ENCODE measurements at regions not wholly inside any gene's neighbourhood (a gene's known extent, or its start where the extent isn't known, plus 50 kb on each side); places are given as distances from the start of the nearest gene placed in this dataset.
"Not testable (repeated sequence)": the region's sequence is repeated elsewhere in the genome, so short reads cannot be mapped to it uniquely, and the experiment has no call there.

- H3K79me1 ChIP-seq (ENCODE audit: low read length) = no peaks in the 10 kb centered on the region
- H4K5ac ChIP-seq (ENCODE audit: low read length) = no peak overlapping the region
- no peak overlapping the region for H2BK5ac ChIP-seq (ENCODE audit: low read length)
- H4K8ac ChIP-seq (ENCODE audit: low read depth, low read length) = no peak overlapping the region
- no peak overlapping the region for H2BK15ac ChIP-seq (replicated peaks; ENCODE audit: low read depth)
- no peak overlapping the region for H2BK120ac ChIP-seq (ENCODE audit: low read depth, low read length)
- no CpG with 5 or more reads among the region's 1 CpG for WGBS (ENCODE audit: extremely low coverage, insufficient coverage, low lambda C conversion rate)
- H3K27ac ChIP-seq (ENCODE audit: low read depth, low read length) = no peak overlapping the region
- no peaks in the 10 kb centered on the region for H3K79me2 ChIP-seq (ENCODE audit: control insufficient read depth, insufficient read depth, low read length)
- H3K4me3 ChIP-seq (ENCODE audit: low read length) = no peak overlapping the region
- no peaks in the 10 kb centered on the region for H3K27me3 ChIP-seq (ENCODE audit: insufficient read depth, low read length, poor library complexity)
- peak; percentile 84 for DNase-seq
- no peak overlapping the region for H3K9ac ChIP-seq (ENCODE audit: low read length)
- H3K23ac ChIP-seq (ENCODE audit: low read length) = no peak overlapping the region
- no peak overlapping the region for H2AK5ac ChIP-seq (ENCODE audit: low read length)
- no peak overlapping the region for H3K18ac ChIP-seq (ENCODE audit: low read length)
- H3K4ac ChIP-seq (ENCODE audit: low read depth, low read length) = no peak overlapping the region
- no peak overlapping the region for H3K4me2 ChIP-seq (ENCODE audit: low read length)
- H3K56ac ChIP-seq (ENCODE audit: low read length) = no peak overlapping the region
- no peaks in the 10 kb centered on the region for H3K36me3 ChIP-seq (ENCODE audit: control insufficient read depth, insufficient read depth, low read length)
- H3K4me1 ChIP-seq (ENCODE audit: control insufficient read depth, low read depth, low read length) = no peaks in the 10 kb centered on the region
Measured at GRCh38 chr10:63977329-63977923, 456.2 kb downstream of the REEP3 start.

GRCh38 chr10:63980870-63981269 lies 459.7 kb downstream of the REEP3 start:
- H3K4me1 ChIP-seq (ENCODE audit: control insufficient read depth, low read depth, low read length); H3K79me2 ChIP-seq (ENCODE audit: control insufficient read depth, insufficient read depth, low read length); H3K4me3 ChIP-seq (ENCODE audit: low read length); DNase-seq; H2AK5ac ChIP-seq (ENCODE audit: low read length); H4K8ac ChIP-seq (ENCODE audit: low read depth, low read length); H3K27ac ChIP-seq (ENCODE audit: low read depth, low read length); H2BK15ac ChIP-seq (replicated peaks; ENCODE audit: low read depth); H3K23ac ChIP-seq (ENCODE audit: low read length); H3K9ac ChIP-seq (ENCODE audit: low read length); H2BK120ac ChIP-seq (ENCODE audit: low read depth, low read length); H3K4ac ChIP-seq (ENCODE audit: low read depth, low read length); H3K27me3 ChIP-seq (ENCODE audit: insufficient read depth, low read length, poor library complexity); H3K79me1 ChIP-seq (ENCODE audit: low read length); H4K5ac ChIP-seq (ENCODE audit: low read length); H3K4me2 ChIP-seq (ENCODE audit: low read length); H3K36me3 ChIP-seq (ENCODE audit: control insufficient read depth, insufficient read depth, low read length); H2BK5ac ChIP-seq (ENCODE audit: low read length); H3K56ac ChIP-seq (ENCODE audit: low read length); H3K18ac ChIP-seq (ENCODE audit: low read length): not testable (repeated sequence)
- WGBS (ENCODE audit: extremely low coverage, insufficient coverage, low lambda C conversion rate) = no CpG with 5 or more reads among the region's 5 CpGs

DNA sequence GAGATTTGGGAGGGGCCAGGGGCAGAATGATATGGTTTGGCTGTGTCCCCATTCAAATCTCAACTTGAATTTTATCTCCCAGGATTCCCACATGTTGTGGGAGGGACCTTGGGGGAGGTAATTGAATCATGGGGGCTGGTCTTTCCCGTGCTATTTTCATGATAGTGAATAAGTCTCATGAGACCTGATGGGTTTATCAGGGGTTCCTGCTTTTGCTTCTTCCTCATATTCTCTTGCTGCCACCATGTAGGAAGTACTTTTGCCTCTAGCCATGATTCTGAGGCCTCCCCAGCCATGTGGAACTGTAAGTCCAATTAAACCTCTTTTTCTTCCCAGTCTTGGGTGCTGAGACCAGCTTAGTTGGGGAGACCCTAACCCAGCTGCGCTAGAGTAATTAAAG lies 462.9 kb downstream of the REEP3 start:
- not testable (repeated sequence) for H3K4me2 ChIP-seq (ENCODE audit: low read length); H3K27me3 ChIP-seq (ENCODE audit: insufficient read depth, low read length, poor library complexity); H3K4me3 ChIP-seq (ENCODE audit: low read length); H3K23ac ChIP-seq (ENCODE audit: low read length); H2AK5ac ChIP-seq (ENCODE audit: low read length); H3K4ac ChIP-seq (ENCODE audit: low read depth, low read length); H3K79me2 ChIP-seq (ENCODE audit: control insufficient read depth, insufficient read depth, low read length); H4K8ac ChIP-seq (ENCODE audit: low read depth, low read length); H2BK15ac ChIP-seq (replicated peaks; ENCODE audit: low read depth); H3K9ac ChIP-seq (ENCODE audit: low read length); H4K5ac ChIP-seq (ENCODE audit: low read length); H3K18ac ChIP-seq (ENCODE audit: low read length); H2BK120ac ChIP-seq (ENCODE audit: low read depth, low read length); H3K79me1 ChIP-seq (ENCODE audit: low read length); DNase-seq; H3K56ac ChIP-seq (ENCODE audit: low read length); H2BK5ac ChIP-seq (ENCODE audit: low read length); H3K36me3 ChIP-seq (ENCODE audit: control insufficient read depth, insufficient read depth, low read length); H3K4me1 ChIP-seq (ENCODE audit: control insufficient read depth, low read depth, low read length); H3K27ac ChIP-seq (ENCODE audit: low read depth, low read length)
- no CpG with 5 or more reads among the region's 2 CpGs for WGBS (ENCODE audit: extremely low coverage, insufficient coverage, low lambda C conversion rate)

GRCh38 chr10:63986536-63986935 lies 465.3 kb downstream of the REEP3 start:
- no peak overlapping the region for H3K18ac ChIP-seq (ENCODE audit: low read length)
- H3K56ac ChIP-seq (ENCODE audit: low read length) = no peak overlapping the region
- no peaks in the 10 kb centered on the region for H3K79me1 ChIP-seq (ENCODE audit: low read length)
- no peak overlapping the region for H4K5ac ChIP-seq (ENCODE audit: low read length)
- H3K4me2 ChIP-seq (ENCODE audit: low read length) = no peak overlapping the region
- no peak overlapping the region for H2BK15ac ChIP-seq (replicated peaks; ENCODE audit: low read depth)
- no peak overlapping the region for H2BK5ac ChIP-seq (ENCODE audit: low read length)
- H2AK5ac ChIP-seq (ENCODE audit: low read length) = no peak overlapping the region
- H4K8ac ChIP-seq (ENCODE audit: low read depth, low read length) = no peak overlapping the region
- H3K36me3 ChIP-seq (ENCODE audit: control insufficient read depth, insufficient read depth, low read length) = no peaks in the 10 kb centered on the region
- H3K79me2 ChIP-seq (ENCODE audit: control insufficient read depth, insufficient read depth, low read length) = no peaks in the 10 kb centered on the region
- H3K27ac ChIP-seq (ENCODE audit: low read depth, low read length) = no peak overlapping the region
- H3K4me1 ChIP-seq (ENCODE audit: control insufficient read depth, low read depth, low read length) = no peaks in the 10 kb centered on the region
- no peak overlapping the region for H3K9ac ChIP-seq (ENCODE audit: low read length)
- H3K27me3 ChIP-seq (ENCODE audit: insufficient read depth, low read length, poor library complexity) = no peaks in the 10 kb centered on the region
- H3K23ac ChIP-seq (ENCODE audit: low read length) = no peak overlapping the region
- no peak overlapping the region for H3K4me3 ChIP-seq (ENCODE audit: low read length)
- H2BK120ac ChIP-seq (ENCODE audit: low read depth, low read length) = no peak overlapping the region
- DNase-seq = no peak
- H3K4ac ChIP-seq (ENCODE audit: low read depth, low read length) = no peak overlapping the region
- WGBS (ENCODE audit: extremely low coverage, insufficient coverage, low lambda C conversion rate) = no CpG with 5 or more reads among the region's 3 CpGs

GRCh38 chr10:63987212-63987611 lies 466.0 kb downstream of the REEP3 start:
- no peak for DNase-seq
- no CpG with 5 or more reads among the region's 2 CpGs for WGBS (ENCODE audit: extremely low coverage, insufficient coverage, low lambda C conversion rate)
- no peak overlapping the region for H3K18ac ChIP-seq (ENCODE audit: low read length)
- no peak overlapping the region for H3K23ac ChIP-seq (ENCODE audit: low read length)
- no peaks in the 10 kb centered on the region for H3K79me2 ChIP-seq (ENCODE audit: control insufficient read depth, insufficient read depth, low read length)
- no peak overlapping the region for H3K27ac ChIP-seq (ENCODE audit: low read depth, low read length)
- H3K36me3 ChIP-seq (ENCODE audit: control insufficient read depth, insufficient read depth, low read length) = no peaks in the 10 kb centered on the region
- H3K4me1 ChIP-seq (ENCODE audit: control insufficient read depth, low read depth, low read length) = no peaks in the 10 kb centered on the region
- no peak overlapping the region for H3K4ac ChIP-seq (ENCODE audit: low read depth, low read length)
- no peaks in the 10 kb centered on the region for H3K27me3 ChIP-seq (ENCODE audit: insufficient read depth, low read length, poor library complexity)
- H2AK5ac ChIP-seq (ENCODE audit: low read length) = no peak overlapping the region
- no peak overlapping the region for H3K56ac ChIP-seq (ENCODE audit: low read length)
- no peak overlapping the region for H3K4me3 ChIP-seq (ENCODE audit: low read length)
- H3K4me2 ChIP-seq (ENCODE audit: low read length) = no peak overlapping the region
- no peak overlapping the region for H2BK120ac ChIP-seq (ENCODE audit: low read depth, low read length)
- H4K8ac ChIP-seq (ENCODE audit: low read depth, low read length) = no peak overlapping the region
- H3K9ac ChIP-seq (ENCODE audit: low read length) = no peak overlapping the region
- no peaks in the 10 kb centered on the region for H3K79me1 ChIP-seq (ENCODE audit: low read length)
- H2BK15ac ChIP-seq (replicated peaks; ENCODE audit: low read depth) = no peak overlapping the region
- H4K5ac ChIP-seq (ENCODE audit: low read length) = no peak overlapping the region
- H2BK5ac ChIP-seq (ENCODE audit: low read length) = no peak overlapping the region

- Histone ChIP-seq H3K79me1 (ENCODE audit: low read length) (no peaks in the 10 kb centered on the region), H3K79me2 (ENCODE audit: control insufficient read depth, insufficient read depth, low read length) (no peaks in the 10 kb centered on the region), H2BK120ac (ENCODE audit: low read depth, low read length) (no peak overlapping the region), H3K23ac (ENCODE audit: low read length) (no peak overlapping the region), H3K27me3 (ENCODE audit: insufficient read depth, low read length, poor library complexity) (no peaks in the 10 kb centered on the region), H3K56ac (ENCODE audit: low read length) (no peak overlapping the region), H3K18ac (ENCODE audit: low read length) (no peak overlapping the region), H3K36me3 (ENCODE audit: control insufficient read depth, insufficient read depth, low read length) (no peaks in the 10 kb centered on the region), H2BK15ac (replicated peaks; ENCODE audit: low read depth) (no peak overlapping the region), H3K4me3 (ENCODE audit: low read length) (no peak overlapping the region), H4K8ac (ENCODE audit: low read depth, low read length) (no peak overlapping the region), H3K27ac (ENCODE audit: low read depth, low read length) (no peak overlapping the region), H3K4me2 (ENCODE audit: low read length) (no peak overlapping the region), H3K4me1 (ENCODE audit: control insufficient read depth, low read depth, low read length) (no peaks in the 10 kb centered on the region), H4K5ac (ENCODE audit: low read length) (no peak overlapping the region), H2AK5ac (ENCODE audit: low read length) (no peak overlapping the region), H2BK5ac (ENCODE audit: low read length) (no peak overlapping the region), H3K9ac (ENCODE audit: low read length) (no peak overlapping the region), H3K4ac (ENCODE audit: low read depth, low read length) (no peak overlapping the region)
- no peak for DNase-seq
- no CpG with 5 or more reads among the region's 7 CpGs for WGBS (ENCODE audit: extremely low coverage, insufficient coverage, low lambda C conversion rate)
Measured at GRCh38 chr10:63994371-63994770, 473.2 kb downstream of the REEP3 start.

All from mesendoderm (in vitro differentiated cells).